ENCODE measurements at regions not wholly inside any gene's neighbourhood (a gene's known extent, or its start where the extent isn't known, plus 50 kb on each side); places are given as distances from the start of the nearest gene placed in this dataset.

GRCh38 chr6:66662196-66662595 is 955.2 kb upstream of the EYS start:
- H3K4me1 ChIP-seq (ENCODE audit: control extremely low read depth in 1 of 4, control insufficient read depth in 4 of 4, insufficient read depth in 4 of 4, low read length in 3 of 4) = no peaks in the 10 kb centered on the region
- peak in 2 of 3 donors; percentile 8 to 28 for DNase-seq
- no peak overlapping the region for H3K27ac ChIP-seq (ENCODE audit: insufficient read depth in 1 of 2, low read depth in 1 of 2, low read length in 2 of 2, poor library complexity in 1 of 2, severe bottlenecking in 2 of 2)
- H3K4me3 ChIP-seq (ENCODE audit: control insufficient read depth in 1 of 7, extremely low read depth in 1 of 7, insufficient read depth in 4 of 7, low read depth in 2 of 7, low read length in 6 of 7) = no peak overlapping the region
- no peaks in the 10 kb centered on the region for H3K27me3 ChIP-seq (replicated peaks in 2 of 5; ENCODE audit: control insufficient read depth in 4 of 5, insufficient read depth in 5 of 5, low read length in 4 of 5)
- POLR2A ChIA-PET = no interaction called here
- no peaks in the 10 kb centered on the region for H3K9me3 ChIP-seq (ENCODE audit: control extremely low read depth in 1 of 5, control insufficient read depth in 4 of 5, insufficient read depth in 2 of 5, low read depth in 1 of 5, low read length in 4 of 5)
- H3K36me3 ChIP-seq (ENCODE audit: control insufficient read depth in 4 of 4, insufficient read depth in 4 of 4, low read length in 3 of 4) = no peaks in the 10 kb centered on the region
- CTCF ChIA-PET = interaction anchor here (0.5 kb wide), 1 partner anchor 1974 kb away, joined by 4 read pairs; no protein-coding TSS in a partner anchor

DNA sequence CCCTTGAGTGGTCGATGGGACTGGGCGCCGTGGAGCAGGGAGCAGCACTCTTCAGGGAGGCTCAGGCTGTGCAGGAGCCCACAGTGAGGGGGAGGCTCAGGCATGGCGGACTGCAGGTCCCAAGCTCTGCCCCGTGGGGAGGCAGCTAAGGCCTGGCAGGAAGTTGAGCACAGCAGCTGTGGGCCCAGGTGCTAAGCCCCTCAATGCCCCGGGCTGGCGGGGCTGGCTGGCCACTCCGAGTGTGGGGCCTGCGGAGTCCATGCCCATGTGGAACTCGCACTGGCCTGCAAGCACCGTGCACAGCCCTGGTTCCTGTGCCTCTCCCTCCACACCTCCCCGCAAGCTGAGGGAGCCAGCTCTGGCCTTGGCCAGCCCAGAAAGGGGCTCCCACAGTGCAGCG is 948.4 kb upstream of the EYS start:
- ChIA-PET CTCF (no interaction called here), POLR2A (no interaction called here)
- no peak for DNase-seq
- Histone ChIP-seq H3K9me3 (ENCODE audit: control extremely low read depth in 1 of 5, control insufficient read depth in 4 of 5, insufficient read depth in 2 of 5, low read depth in 1 of 5, low read length in 4 of 5) (no peaks in the 10 kb centered on the region), H3K4me3 (ENCODE audit: control insufficient read depth in 1 of 7, extremely low read depth in 1 of 7, insufficient read depth in 4 of 7, low read depth in 2 of 7, low read length in 6 of 7) (no peak overlapping the region), H3K36me3 (ENCODE audit: control insufficient read depth in 4 of 4, insufficient read depth in 4 of 4, low read length in 3 of 4) (no peaks in the 10 kb centered on the region), H3K27ac (ENCODE audit: insufficient read depth in 1 of 2, low read depth in 1 of 2, low read length in 2 of 2, poor library complexity in 1 of 2, severe bottlenecking in 2 of 2) (no peak overlapping the region), H3K27me3 (replicated peaks in 2 of 5; ENCODE audit: control insufficient read depth in 4 of 5, insufficient read depth in 5 of 5, low read length in 4 of 5) (no peaks in the 10 kb centered on the region), H3K4me1 (ENCODE audit: control extremely low read depth in 1 of 4, control insufficient read depth in 4 of 4, insufficient read depth in 4 of 4, low read length in 3 of 4) (no peaks in the 10 kb centered on the region)
- 100% methylated on average over 9 of the region's 13 CpGs for WGBS (ENCODE audit: insufficient coverage)

GRCh38 chr6:66638518-66638917 is 931.5 kb upstream of the EYS start:
- DNase-seq = no peak
- POLR2A ChIA-PET = no interaction called here
- CTCF ChIA-PET = no interaction called here
- no peaks in the 10 kb centered on the region for H3K9me3 ChIP-seq (ENCODE audit: control extremely low read depth in 1 of 5, control insufficient read depth in 4 of 5, insufficient read depth in 2 of 5, low read depth in 1 of 5, low read length in 4 of 5)
- H3K36me3 ChIP-seq (ENCODE audit: control insufficient read depth in 4 of 4, insufficient read depth in 4 of 4, low read length in 3 of 4) = no peaks in the 10 kb centered on the region
- no peaks in the 10 kb centered on the region for H3K27me3 ChIP-seq (replicated peaks in 2 of 5; ENCODE audit: control insufficient read depth in 4 of 5, insufficient read depth in 5 of 5, low read length in 4 of 5)
- H3K4me3 ChIP-seq (ENCODE audit: control insufficient read depth in 1 of 7, extremely low read depth in 1 of 7, insufficient read depth in 4 of 7, low read depth in 2 of 7, low read length in 6 of 7) = no peak overlapping the region
- no peak overlapping the region for H3K27ac ChIP-seq (ENCODE audit: insufficient read depth in 1 of 2, low read depth in 1 of 2, low read length in 2 of 2, poor library complexity in 1 of 2, severe bottlenecking in 2 of 2)
- no CpG with 5 or more reads among the region's 3 CpGs for WGBS (ENCODE audit: insufficient coverage)
- H3K4me1 ChIP-seq (ENCODE audit: control extremely low read depth in 1 of 4, control insufficient read depth in 4 of 4, insufficient read depth in 4 of 4, low read length in 3 of 4) = no peaks in the 10 kb centered on the region

DNA sequence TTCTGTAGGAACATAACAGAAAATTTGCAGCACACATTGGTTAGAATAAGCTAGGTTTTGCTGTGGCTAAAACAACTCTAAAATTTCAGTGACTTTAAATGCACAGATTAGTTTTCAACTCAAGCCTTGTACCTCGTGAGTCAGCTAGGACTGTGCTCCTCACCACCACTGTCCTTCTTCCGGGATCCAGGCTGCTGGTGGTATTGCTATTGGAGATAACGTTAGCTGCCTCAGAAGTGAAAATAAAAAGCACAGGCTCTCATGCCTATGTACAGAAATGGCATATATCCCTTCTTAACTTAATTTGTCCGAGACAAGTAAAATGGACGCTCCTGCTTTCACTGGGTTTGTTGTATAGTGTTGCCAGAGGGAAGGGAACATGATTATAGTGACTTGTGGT is 931.1 kb upstream of the EYS start:
- Histone ChIP-seq H3K36me3 (ENCODE audit: control insufficient read depth in 4 of 4, insufficient read depth in 4 of 4, low read length in 3 of 4) (no peaks in the 10 kb centered on the region), H3K4me1 (ENCODE audit: control extremely low read depth in 1 of 4, control insufficient read depth in 4 of 4, insufficient read depth in 4 of 4, low read length in 3 of 4) (no peaks in the 10 kb centered on the region), H3K9me3 (ENCODE audit: control extremely low read depth in 1 of 5, control insufficient read depth in 4 of 5, insufficient read depth in 2 of 5, low read depth in 1 of 5, low read length in 4 of 5) (no peaks in the 10 kb centered on the region), H3K4me3 (ENCODE audit: control insufficient read depth in 1 of 7, extremely low read depth in 1 of 7, insufficient read depth in 4 of 7, low read depth in 2 of 7, low read length in 6 of 7) (no peak overlapping the region), H3K27me3 (replicated peaks in 2 of 5; ENCODE audit: control insufficient read depth in 4 of 5, insufficient read depth in 5 of 5, low read length in 4 of 5) (no peaks in the 10 kb centered on the region), H3K27ac (ENCODE audit: insufficient read depth in 1 of 2, low read depth in 1 of 2, low read length in 2 of 2, poor library complexity in 1 of 2, severe bottlenecking in 2 of 2) (no peak overlapping the region)
- CTCF ChIA-PET = no interaction called here
- 96% methylated on average over 4 of the region's 5 CpGs for WGBS (ENCODE audit: insufficient coverage)
- no peak for DNase-seq
- POLR2A ChIA-PET = no interaction called here

GRCh38 chr6:66628917-66629316 is 921.9 kb upstream of the EYS start:
- Histone ChIP-seq H3K4me3 (ENCODE audit: control insufficient read depth in 1 of 7, extremely low read depth in 1 of 7, insufficient read depth in 4 of 7, low read depth in 2 of 7, low read length in 6 of 7) (no peak overlapping the region), H3K27ac (ENCODE audit: insufficient read depth in 1 of 2, low read depth in 1 of 2, low read length in 2 of 2, poor library complexity in 1 of 2, severe bottlenecking in 2 of 2) (no peak overlapping the region), H3K9me3 (ENCODE audit: control extremely low read depth in 1 of 5, control insufficient read depth in 4 of 5, insufficient read depth in 2 of 5, low read depth in 1 of 5, low read length in 4 of 5) (no peaks in the 10 kb centered on the region), H3K27me3 (replicated peaks in 2 of 5; ENCODE audit: control insufficient read depth in 4 of 5, insufficient read depth in 5 of 5, low read length in 4 of 5) (no peaks in the 10 kb centered on the region), H3K4me1 (ENCODE audit: control extremely low read depth in 1 of 4, control insufficient read depth in 4 of 4, insufficient read depth in 4 of 4, low read length in 3 of 4) (peaks cover 0 to 6% (median 0%) of the 10 kb centered on the region in 4 experiments), H3K36me3 (ENCODE audit: control insufficient read depth in 4 of 4, insufficient read depth in 4 of 4, low read length in 3 of 4) (no peaks in the 10 kb centered on the region)
- ChIA-PET POLR2A (no interaction called here), CTCF (no interaction called here)
- peak in 2 of 3 donors; percentile 21 to 41 for DNase-seq

GRCh38 chr6:66623050-66623449 is 916.0 kb upstream of the EYS start:
- 60% methylated on average over 1 of the region's 1 CpG for WGBS (ENCODE audit: insufficient coverage)
- CTCF ChIA-PET = no interaction called here
- H3K27ac ChIP-seq (ENCODE audit: insufficient read depth in 1 of 2, low read depth in 1 of 2, low read length in 2 of 2, poor library complexity in 1 of 2, severe bottlenecking in 2 of 2) = no peak overlapping the region
- H3K4me3 ChIP-seq (ENCODE audit: control insufficient read depth in 1 of 7, extremely low read depth in 1 of 7, insufficient read depth in 4 of 7, low read depth in 2 of 7, low read length in 6 of 7) = no peak overlapping the region
- no peaks in the 10 kb centered on the region for H3K4me1 ChIP-seq (ENCODE audit: control extremely low read depth in 1 of 4, control insufficient read depth in 4 of 4, insufficient read depth in 4 of 4, low read length in 3 of 4)
- no peaks in the 10 kb centered on the region for H3K36me3 ChIP-seq (ENCODE audit: control insufficient read depth in 4 of 4, insufficient read depth in 4 of 4, low read length in 3 of 4)
- POLR2A ChIA-PET = no interaction called here
- DNase-seq = peak in 2 of 3 donors; percentile 4 to 31
- no peaks in the 10 kb centered on the region for H3K27me3 ChIP-seq (replicated peaks in 2 of 5; ENCODE audit: control insufficient read depth in 4 of 5, insufficient read depth in 5 of 5, low read length in 4 of 5)
- H3K9me3 ChIP-seq (ENCODE audit: control extremely low read depth in 1 of 5, control insufficient read depth in 4 of 5, insufficient read depth in 2 of 5, low read depth in 1 of 5, low read length in 4 of 5) = no peaks in the 10 kb centered on the region

GRCh38 chr6:66605971-66606370 is 898.9 kb upstream of the EYS start:
- no peak overlapping the region for H3K4me3 ChIP-seq (ENCODE audit: control insufficient read depth in 1 of 7, extremely low read depth in 1 of 7, insufficient read depth in 4 of 7, low read depth in 2 of 7, low read length in 6 of 7)
- H3K27me3 ChIP-seq (replicated peaks in 2 of 5; ENCODE audit: control insufficient read depth in 4 of 5, insufficient read depth in 5 of 5, low read length in 4 of 5) = no peaks in the 10 kb centered on the region
- POLR2A ChIA-PET = no interaction called here
- H3K27ac ChIP-seq (ENCODE audit: insufficient read depth in 1 of 2, low read depth in 1 of 2, low read length in 2 of 2, poor library complexity in 1 of 2, severe bottlenecking in 2 of 2) = no peak overlapping the region
- no peaks in the 10 kb centered on the region for H3K9me3 ChIP-seq (ENCODE audit: control extremely low read depth in 1 of 5, control insufficient read depth in 4 of 5, insufficient read depth in 2 of 5, low read depth in 1 of 5, low read length in 4 of 5)
- 86% methylated on average over 1 of the region's 1 CpG for WGBS (ENCODE audit: insufficient coverage)
- H3K4me1 ChIP-seq (ENCODE audit: control extremely low read depth in 1 of 4, control insufficient read depth in 4 of 4, insufficient read depth in 4 of 4, low read length in 3 of 4) = no peaks in the 10 kb centered on the region
- H3K36me3 ChIP-seq (ENCODE audit: control insufficient read depth in 4 of 4, insufficient read depth in 4 of 4, low read length in 3 of 4) = no peaks in the 10 kb centered on the region
- CTCF ChIA-PET = no interaction called here
- DNase-seq = no peak

DNA sequence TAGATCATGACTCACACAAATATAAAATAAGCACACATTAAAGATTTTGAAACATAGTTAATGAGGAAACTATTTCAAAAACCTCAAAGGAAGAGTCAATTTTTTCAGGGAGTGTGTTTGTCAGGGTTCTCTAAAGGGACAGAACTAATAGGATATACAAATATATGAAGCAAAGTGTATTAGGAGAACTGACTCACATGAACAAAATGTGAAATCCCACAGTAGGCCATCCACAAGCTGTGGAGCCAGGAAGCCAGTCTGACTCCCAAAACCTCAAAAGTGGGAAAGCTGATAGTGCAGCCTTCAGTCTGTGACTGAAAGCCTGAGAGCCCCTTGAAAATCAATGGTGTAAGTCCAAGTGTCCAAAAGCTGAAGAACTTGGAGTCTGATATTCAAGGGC is 898.0 kb upstream of the EYS start:
- Histone ChIP-seq H3K9me3 (ENCODE audit: control extremely low read depth in 1 of 5, control insufficient read depth in 4 of 5, insufficient read depth in 2 of 5, low read depth in 1 of 5, low read length in 4 of 5) (no peaks in the 10 kb centered on the region), H3K36me3 (ENCODE audit: control insufficient read depth in 4 of 4, insufficient read depth in 4 of 4, low read length in 3 of 4) (no peaks in the 10 kb centered on the region), H3K27me3 (replicated peaks in 2 of 5; ENCODE audit: control insufficient read depth in 4 of 5, insufficient read depth in 5 of 5, low read length in 4 of 5) (no peaks in the 10 kb centered on the region), H3K27ac (ENCODE audit: insufficient read depth in 1 of 2, low read depth in 1 of 2, low read length in 2 of 2, poor library complexity in 1 of 2, severe bottlenecking in 2 of 2) (no peak overlapping the region), H3K4me1 (ENCODE audit: control extremely low read depth in 1 of 4, control insufficient read depth in 4 of 4, insufficient read depth in 4 of 4, low read length in 3 of 4) (no peaks in the 10 kb centered on the region), H3K4me3 (ENCODE audit: control insufficient read depth in 1 of 7, extremely low read depth in 1 of 7, insufficient read depth in 4 of 7, low read depth in 2 of 7, low read length in 6 of 7) (no peak overlapping the region)
- no peak for DNase-seq
- CTCF ChIA-PET = no interaction called here
- POLR2A ChIA-PET = no interaction called here

Data from common myeloid progenitor, CD34-positive (primary cell).